HG03135 (cell line): ENCODE measurements at regions not wholly inside any gene's neighbourhood (a gene's known extent, or its start where the extent isn't known, plus 50 kb on each side); places are given as distances from the start of the nearest gene placed in this dataset.
"Not testable (repeated sequence)": the region's sequence is repeated elsewhere in the genome, so short reads cannot be mapped to it uniquely, and the experiment has no call there.

Experiments
- ATAC-seq: cut with Tn5 transposase; IDR thresholded peaks from one replicate; pipeline ENCODE4 v1.9.1; 2021; ENCODE audit warnings: mild to moderate bottlenecking, moderate library complexity; ENCODE audit not compliant: unreplicated experiment

DNA sequence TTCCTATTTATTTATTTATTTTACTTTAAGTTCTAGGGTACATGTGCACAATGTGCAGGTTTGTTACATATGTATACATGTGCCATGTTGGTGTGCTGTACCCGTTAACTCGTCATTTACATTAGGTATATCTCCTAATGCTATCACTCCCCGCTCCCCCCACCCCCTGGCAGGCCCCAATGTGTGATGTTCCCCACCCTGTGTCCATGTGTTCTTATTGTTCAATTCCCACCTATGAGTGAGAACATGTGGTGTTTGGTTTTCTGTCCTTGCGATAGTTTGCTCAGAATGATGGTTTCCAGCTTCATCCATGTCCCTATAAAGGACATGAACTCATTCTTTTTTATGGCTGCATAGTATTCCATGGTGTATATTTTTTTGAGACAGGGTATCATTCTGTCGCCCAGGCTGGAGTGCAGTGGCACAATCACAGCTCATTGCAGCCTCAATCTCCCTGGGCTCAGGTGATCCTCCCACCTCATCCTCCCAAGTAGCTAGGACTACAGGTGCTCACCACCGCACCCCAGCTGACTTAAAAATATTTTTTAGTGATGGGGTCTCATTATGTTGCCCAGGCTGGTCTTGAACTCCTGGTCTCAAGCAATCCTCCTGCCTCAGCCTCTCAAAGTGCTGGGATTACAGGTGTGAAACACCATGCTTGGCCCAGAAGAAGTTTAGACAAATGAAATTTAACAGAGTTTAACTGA lies 140.6 kb downstream of the NPIPB5 start:
- not testable (repeated sequence) for ATAC-seq

DNA sequence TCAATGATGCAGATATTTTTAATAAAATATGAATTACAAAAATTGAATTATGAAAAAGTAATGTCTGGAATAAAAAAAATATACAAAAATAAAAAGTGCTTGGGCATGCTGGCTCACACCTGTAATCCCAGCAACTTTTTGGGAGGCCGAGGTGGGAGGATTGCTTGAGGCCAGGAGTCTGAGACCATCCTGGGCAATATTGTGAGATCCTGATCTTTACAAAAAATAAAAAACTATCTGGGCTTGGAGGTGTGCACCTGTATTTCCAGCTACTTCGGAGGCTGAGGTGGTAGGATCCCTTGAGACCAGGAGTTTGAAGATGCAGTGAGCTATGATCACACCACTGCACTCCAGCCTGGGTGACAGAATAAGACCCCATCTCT lies 141.8 kb downstream of the NPIPB5 start:
- ATAC-seq: no peak

DNA sequence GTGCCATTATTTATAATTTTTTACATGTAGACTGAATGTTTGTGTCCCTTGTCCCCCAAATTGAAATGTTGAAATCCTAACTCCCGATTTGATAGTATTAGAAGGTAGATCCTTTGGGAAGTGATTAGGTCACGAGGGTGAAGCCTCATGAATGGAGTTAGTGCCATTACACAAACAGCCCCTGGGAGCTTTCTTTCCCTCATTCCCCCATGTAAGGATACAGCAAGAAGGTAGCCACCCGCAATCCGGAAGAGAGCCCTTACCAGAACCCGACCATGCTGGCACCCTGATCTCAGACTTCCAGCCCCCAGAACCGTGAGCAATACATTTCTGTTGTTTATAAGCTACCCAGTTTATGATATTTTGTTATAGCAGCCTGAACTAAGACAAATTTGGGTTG lies 143.2 kb downstream of the NPIPB5 start:
- no peak for ATAC-seq

DNA sequence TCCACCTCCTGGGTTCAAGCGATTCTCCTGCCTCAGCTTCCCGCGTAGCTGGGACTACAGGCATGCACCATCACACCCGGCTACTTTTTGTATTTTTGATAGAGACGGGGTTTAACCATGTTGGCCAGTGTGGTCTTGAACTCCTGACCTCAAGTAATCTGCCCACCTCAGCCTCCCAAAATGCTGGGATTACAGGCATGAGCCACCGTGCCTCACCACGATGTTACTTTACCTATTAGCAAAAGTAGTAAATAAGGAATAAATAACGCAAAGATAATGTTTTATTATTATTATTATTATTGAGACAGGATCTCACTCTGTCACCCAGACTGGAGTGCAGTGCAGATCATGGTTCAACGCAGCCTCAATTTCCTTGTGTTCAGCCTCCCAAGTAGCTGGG lies 145.9 kb downstream of the NPIPB5 start:
- not testable (repeated sequence) for ATAC-seq

DNA sequence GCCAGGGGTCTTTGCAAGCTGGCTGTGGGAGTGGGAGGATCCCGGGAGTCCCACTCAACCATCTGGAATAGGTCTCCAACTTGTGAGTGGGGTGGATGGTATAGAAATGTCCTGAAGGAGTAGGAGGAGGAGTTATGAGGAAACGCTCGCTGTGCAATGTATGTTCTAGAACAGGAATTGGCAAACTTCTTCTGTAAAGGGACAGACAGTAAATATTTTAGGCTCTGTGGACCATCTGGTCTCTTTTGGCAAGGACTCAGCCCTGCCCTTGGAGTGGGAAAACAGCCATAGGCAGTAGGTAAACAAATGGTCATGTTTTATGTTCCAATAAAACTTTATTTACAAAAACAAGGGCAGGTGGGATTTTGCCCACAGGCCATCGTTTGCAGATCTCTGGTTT lies 149.2 kb downstream of the NPIPB5 start:
- no peak for ATAC-seq

DNA sequence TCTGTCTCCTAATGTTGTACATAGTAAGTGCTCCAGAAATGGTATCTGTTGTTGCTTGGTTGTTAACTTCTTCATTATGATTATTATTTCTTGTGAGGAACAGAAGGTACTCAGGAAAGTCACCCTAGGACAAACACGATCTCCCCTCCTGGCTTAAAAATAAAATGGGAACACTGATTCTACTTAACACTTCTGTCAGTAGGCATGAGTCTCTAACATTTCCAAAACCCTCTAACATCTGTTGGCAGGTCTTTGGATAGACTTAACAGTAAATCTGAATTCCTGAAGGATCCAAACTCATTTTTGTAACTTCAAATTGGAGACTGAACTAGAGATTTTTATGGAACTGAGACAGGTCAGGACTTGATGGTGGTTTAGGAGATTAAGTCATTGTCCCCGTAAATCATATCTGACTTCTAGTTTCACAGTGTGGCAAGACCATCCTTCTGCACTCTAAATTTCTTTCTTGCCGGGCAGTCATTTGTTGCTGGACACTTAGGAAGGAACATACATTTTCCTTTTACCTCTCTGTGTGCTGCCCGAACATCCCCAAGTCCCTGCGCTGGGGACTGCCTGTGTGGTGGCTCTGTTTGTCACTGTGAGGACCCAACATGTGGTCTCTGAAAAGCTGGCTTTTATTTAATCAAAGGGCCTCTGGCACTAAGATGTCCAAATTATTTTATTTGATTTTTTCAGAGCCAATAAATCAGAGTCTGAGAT lies 149.9 kb downstream of the NPIPB5 start:
- ATAC-seq: no peak

DNA sequence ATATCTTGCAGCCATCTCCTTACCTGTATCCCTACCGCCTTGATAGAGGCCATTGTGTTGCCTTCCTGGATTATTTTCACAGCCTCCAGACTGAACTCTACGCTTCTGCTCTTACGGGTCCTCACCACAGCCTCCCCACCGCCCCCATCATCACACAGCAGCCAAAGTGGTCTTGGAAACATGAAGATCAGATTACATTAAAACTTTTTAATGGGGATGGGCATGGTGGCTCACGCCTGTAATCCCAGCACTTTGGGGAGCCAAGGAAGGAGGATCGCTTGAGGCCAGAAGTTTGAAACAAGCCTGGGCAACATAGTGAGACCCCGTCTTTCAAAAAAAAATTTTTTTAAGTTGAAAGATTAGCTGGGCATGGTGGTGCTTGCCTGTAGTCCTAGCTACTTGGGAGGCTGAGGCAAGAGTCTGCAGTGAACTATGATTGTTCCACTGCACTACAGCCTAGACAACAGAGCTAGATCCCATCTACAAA lies 150.5 kb downstream of the NPIPB5 start:
- no peak for ATAC-seq

DNA sequence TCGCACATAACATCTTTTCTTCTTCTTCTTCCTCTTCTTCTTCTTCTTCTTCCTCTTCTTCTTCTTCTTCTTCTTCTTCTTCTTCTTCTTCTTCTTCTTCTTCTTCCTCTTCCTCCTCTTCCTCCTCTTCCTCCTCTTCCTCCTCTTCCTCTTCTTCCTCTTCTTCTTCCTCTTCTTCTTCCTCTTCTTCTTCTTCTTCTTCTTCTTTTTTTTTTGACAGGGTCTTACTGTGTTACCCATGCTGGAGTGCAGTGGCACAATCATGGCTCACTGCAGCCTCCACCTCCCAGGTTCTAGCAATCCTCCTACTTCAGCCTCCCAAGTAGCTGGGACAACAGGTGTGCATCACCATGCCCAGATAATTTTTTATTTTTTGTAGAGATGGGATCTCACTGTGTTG lies 151.0 kb upstream of the HS3ST2 start:
- not testable (repeated sequence) for ATAC-seq

DNA sequence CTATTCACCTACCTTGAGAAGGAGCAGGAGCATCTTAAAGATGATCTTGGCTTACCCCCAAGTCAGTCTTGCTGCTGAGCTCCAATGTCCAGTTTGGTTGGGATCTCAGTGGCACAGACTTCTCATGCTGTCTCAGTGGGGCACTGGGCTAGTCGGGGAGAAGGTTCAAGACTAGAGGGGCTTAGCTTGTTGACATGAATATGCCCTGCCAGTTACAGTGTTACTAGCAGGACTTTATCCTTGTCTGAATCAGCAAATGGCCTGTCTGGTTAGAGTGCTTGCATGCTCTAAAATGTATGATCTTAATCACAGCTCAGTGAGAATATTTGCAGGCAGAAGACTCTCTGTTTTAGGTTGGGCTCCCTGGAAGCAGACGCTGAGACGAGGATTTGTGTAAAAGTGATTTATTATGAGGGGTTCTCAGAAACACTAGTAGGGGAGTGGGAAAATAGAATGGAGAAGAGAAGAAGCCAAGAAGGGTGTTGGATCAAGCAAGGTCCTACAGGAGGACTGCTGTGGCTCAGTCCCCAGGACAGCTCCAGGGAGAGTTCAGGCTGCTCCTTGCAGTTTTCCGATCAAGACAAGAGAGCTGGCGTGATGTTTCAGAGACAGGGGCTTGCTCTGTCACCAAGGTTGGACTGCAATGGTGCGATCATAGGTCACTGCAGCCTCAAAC lies 150.4 kb upstream of the HS3ST2 start:
- no peak for ATAC-seq

DNA sequence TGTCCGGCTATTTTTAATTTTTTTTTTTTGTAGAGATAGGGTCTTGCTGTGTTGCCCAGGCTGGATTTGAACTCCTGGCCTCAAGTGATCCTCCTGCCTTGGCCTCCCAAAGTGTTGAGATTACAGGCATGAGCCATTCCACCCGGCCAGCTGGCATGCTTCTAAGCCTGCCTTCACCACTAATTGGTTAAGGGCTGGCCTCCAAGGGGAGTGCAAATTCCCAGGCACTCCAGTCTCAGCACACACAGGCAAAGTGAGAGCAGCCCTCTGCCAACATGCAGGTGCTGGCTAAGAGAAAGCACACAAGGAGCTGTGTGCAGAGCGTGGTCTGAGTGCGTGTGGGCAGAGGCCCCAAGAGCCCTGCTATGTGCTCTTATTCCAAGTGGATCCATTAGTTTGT lies 149.8 kb upstream of the HS3ST2 start:
- ATAC-seq: no peak

DNA sequence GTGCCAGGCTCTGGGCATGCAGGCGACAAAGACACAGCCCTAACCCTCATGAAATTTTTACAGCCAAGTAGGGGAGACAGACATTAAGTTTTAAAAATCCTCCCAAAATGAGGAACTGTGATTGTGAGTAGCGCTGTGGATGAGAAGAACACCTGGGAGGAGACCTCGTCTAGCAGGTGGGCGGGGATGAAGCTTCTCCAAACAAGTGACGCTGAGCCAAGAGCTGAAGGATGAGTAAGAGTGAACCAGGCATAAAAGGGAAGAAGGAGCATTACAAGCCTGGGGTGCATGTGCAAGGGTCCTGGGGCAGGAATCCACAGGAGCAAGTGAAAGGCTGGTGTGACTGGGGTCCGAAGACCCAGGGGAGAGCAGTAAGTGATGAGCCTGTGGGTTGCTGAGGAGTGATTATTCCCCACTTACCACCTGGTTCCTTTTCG lies 149.4 kb upstream of the HS3ST2 start:
- no peak for ATAC-seq

DNA sequence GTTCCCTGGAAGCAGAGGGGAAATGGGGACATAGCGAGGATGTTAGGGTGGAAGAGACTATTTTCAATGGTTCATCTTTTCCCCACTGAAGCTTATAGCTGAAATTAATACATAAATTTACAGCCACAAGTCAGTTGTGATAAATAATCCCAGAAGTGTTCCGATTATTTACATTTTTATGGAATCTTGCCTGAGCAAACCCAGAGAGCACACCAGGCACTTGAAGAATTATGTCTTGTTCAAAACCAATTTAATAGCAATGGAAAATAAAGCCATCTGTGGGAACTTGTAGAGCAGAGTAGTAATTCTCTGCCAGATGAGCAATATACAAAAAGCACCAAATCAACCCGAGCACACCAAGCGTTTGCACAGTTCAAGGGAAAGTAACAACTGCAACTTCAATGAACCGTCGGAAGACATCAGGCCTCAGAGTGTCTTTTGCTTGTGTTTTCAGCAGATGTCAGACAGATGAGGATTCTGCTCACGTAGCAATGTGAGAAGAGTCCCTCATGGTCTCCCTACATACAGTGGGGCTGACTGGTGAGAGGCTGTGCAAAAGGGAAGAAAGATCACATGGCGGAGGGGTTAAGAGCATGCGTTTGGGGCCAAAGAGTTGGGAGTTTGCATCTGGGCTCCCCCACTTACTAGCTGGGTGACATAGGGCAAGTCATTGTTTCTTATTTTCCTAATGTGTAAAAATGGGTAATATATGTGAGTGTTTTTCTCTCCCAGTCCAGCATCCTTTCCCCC lies 148.7 kb upstream of the HS3ST2 start:
- no peak for ATAC-seq

DNA sequence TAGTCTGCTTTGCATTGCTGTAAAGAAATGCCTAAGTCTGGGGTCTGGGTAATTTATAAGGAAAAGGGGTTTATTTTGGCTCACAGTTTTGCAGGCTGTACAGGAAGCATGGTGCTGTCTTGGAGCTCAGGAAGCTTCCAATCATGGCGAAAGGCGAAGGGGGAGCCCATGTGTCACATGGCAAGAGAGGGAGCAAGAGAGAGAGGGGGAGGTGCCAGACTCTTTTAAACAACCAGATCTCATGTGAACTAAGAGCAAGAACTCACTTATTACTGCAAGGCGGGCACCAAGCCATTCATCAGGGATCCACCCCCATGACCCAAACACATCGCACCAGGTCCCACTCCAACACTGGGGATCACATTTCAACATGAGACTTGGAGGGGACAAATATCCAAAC lies 148.2 kb upstream of the HS3ST2 start:
- no peak for ATAC-seq

DNA sequence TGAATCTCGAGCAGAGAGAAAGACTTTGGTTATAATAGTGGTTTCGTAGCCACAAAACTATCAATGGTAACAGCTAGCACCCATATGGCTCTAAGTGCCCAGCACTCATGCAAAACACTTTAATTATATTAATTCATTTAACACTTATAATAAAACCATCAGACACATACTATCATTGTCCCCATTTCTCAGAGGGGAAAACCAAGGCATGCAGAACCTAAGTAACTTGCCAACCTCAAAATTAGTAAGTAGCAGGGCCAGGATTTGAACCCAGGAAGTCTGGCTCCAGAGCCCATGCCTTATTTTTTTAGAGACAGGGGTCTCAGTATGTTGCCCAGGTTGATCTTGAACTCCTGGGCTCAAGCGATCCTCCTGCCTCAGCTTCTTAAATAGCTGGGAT lies 145.6 kb upstream of the HS3ST2 start:
- ATAC-seq: no peak

DNA sequence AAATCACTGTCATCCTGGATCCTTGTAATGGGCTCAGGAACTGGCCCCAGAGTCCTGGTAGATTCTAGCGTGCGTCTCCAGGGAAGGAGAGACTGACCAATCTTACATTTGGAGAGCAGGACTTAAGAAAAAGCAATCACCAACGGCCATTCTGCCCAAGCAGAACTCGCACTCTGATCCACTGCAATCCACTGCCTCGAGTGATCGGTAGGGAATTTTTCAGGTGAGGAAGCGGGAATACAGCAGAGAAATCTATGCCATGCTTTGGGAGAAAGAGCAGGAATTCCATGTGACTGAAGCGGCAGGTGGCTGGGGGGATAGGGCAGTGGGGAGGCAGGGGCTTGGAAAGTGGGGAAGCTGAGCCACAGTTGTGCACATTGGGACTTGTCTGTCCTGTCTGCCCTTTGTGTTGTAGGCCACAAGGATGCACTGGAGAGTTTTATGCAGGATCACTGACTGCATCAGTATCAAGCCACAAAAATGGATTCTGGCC lies 143.9 kb upstream of the HS3ST2 start:
- ATAC-seq: no peak

DNA sequence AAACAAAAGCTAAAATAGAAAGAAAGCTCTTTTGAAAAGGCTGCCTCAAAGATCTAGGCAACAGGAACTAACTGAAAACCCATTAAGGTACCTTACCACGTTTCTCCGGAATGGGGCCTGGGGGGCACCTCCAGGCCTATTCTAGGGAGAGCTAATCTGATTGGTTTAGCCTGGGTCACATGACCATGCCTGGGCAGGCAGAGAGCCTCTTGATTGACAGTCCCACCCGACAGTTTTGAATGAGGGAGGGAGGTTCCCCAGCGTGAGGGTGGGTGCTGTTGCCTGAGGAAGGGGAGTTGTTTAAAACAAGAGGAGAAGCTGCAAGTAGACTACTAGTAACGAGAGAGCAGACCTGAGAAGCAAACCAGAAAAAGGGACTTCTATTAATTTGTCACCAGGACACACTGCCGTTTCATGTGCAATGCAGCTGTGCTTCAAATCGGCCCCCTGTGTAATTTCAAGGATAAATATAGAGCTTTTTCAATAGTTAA lies 143.4 kb upstream of the HS3ST2 start:
- no peak for ATAC-seq

DNA sequence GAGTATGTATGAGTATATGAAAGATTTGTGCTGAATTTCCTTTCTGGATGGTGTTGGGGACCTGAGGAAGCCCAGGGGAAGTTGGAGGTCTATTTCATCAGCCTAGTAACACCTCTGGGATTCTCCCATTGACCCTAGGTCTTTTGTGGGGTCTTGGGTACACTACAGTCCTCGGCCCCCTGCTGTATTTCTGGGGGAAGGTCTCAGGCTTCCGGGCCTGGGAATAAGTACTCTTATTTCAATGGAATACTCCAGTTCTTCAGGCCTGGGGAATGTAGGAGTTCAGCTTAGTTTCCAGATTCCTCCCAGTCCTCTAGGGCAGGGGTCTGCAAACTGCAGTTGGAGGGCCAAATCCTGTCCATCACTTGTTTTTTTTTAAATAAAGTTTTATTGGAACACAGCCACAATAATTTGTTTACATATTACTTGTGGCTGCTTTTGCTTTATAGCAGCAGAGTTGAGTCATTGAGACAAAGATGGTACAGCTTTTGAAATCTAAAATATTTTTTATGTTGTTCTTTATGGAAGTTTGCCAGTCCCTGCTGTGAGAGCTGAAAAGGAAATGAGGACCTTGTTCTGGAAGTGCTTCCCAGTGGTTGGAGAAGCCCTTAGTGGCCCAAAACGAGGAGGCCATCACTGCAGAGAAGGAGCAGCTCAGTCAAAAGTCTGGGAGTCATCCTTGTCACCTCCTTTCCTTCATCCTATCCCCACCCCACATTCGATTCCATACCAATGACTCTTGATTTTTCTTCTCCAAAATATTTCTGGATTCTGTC lies 142.5 kb upstream of the HS3ST2 start:
- no peak for ATAC-seq

DNA sequence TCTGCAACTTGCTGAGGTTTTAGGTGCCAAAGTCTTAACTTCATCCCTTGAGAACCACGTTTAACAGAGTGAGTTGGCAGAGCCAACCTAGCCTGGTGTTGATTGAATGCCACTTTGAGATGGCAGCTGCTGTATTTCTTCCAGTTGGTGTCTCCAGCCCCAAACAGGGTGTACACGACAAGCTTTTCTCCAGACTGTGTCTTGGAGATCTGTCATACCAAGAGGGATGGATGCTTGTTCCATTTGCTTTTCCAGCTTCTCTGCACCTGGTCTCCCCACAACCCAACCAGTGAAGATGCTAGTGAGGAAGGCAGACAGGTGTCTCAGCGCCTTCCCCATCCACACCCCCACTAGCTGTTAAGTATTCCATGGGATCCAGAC lies 141.1 kb upstream of the HS3ST2 start:
- no peak for ATAC-seq

DNA sequence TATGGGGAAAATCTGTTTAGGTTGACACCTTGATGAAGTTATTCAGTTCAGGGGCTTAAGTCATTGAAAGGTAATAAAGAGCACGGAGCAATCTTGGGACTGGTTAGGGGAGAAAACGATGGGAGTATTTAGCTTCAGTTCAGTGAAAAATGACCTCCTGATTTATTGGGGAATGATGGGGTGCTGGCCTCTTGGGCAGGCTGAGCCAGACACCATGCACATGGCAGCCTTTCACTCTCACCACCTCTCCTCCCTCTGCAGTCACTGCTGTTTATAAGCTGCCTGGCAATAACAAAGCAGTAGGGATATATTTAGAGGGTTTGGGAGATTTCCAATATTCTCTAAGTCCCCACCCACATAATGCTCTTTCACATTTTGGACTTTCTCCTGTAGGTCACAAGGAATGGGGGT lies 140.5 kb upstream of the HS3ST2 start:
- no peak for ATAC-seq

DNA sequence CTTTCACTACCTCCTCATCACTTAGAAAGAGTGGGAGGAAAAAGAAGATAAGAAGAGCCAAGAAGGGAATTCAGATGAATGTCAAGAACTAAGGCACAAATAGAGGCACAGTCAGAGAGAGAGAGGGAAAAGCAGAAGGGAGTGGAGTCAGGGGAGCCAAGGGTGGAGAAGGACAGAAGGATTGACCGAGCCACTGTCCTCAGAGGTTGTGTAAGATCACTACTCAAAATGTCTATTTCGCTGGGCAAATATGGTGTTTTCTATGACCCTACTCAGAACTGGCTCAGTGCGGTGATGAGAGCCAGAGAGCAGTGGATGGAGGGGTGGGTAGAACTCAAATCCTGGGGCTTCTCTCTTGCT lies 139.2 kb upstream of the HS3ST2 start:
- no peak for ATAC-seq
